Kidney tubule cell (primary cell): ENCODE measurements at regions not wholly inside any gene's neighbourhood (a gene's known extent, or its start where the extent isn't known, plus 50 kb on each side); places are given as distances from the start of the nearest gene placed in this dataset.
"Not testable (repeated sequence)": the region's sequence is repeated elsewhere in the genome, so short reads cannot be mapped to it uniquely, and the experiment has no call there.

Experiments used
- DNase-seq: peaks from one replicate; pipeline ENCODE4 v3.0.0-alpha.2; 2018; ENCODE audit warnings: low spot score

GRCh38 chr15:22240986-22241385 lies 160.7 kb downstream of the OR4M2 start:
- DNase-seq, result no peak

- DNase-seq, result no peak
Measured at GRCh38 chr15:22241451-22241850, 161.1 kb downstream of the OR4M2 start.

GRCh38 chr15:22242311-22242710 lies 162.0 kb downstream of the OR4M2 start:
- DNase-seq, result not testable (repeated sequence)

GRCh38 chr15:22243440-22244130 lies 163.3 kb downstream of the OR4M2 start:
- DNase-seq, result no peak

- DNase-seq, result not testable (repeated sequence)
Measured at GRCh38 chr15:22249511-22249910, 169.2 kb downstream of the OR4M2 start.

GRCh38 chr15:22250501-22251290 lies 170.4 kb downstream of the OR4M2 start:
- not testable (repeated sequence) for DNase-seq

GRCh38 chr15:22251422-22251821 lies 171.1 kb downstream of the OR4M2 start:
- DNase-seq, result no peak

GRCh38 chr15:22252047-22252446 lies 171.7 kb downstream of the OR4M2 start:
- DNase-seq, result not testable (repeated sequence)

GRCh38 chr15:22252521-22252920 lies 172.2 kb downstream of the OR4M2 start:
- not testable (repeated sequence) for DNase-seq

- not testable (repeated sequence) for DNase-seq
Measured at GRCh38 chr15:22253002-22253675, 172.8 kb downstream of the OR4M2 start.

GRCh38 chr15:22253676-22254408 lies 173.5 kb downstream of the OR4M2 start:
- no peak for DNase-seq

GRCh38 chr15:22254409-22255045 lies 174.2 kb downstream of the OR4M2 start:
- not testable (repeated sequence) for DNase-seq

GRCh38 chr15:22255606-22256005 lies 175.3 kb downstream of the OR4M2 start:
- not testable (repeated sequence) for DNase-seq

GRCh38 chr15:22256389-22257046 lies 176.2 kb downstream of the OR4M2 start:
- DNase-seq, result not testable (repeated sequence)

GRCh38 chr15:22257047-22258008 lies 177.0 kb downstream of the OR4M2 start:
- DNase-seq, result peak; percentile 55

- DNase-seq, result no peak
Measured at GRCh38 chr15:22258009-22258397, 177.7 kb downstream of the OR4M2 start.

- no peak for DNase-seq
Measured at GRCh38 chr15:22258398-22259150, 178.2 kb downstream of the OR4M2 start.

GRCh38 chr15:22259151-22259750 lies 178.9 kb downstream of the OR4M2 start:
- DNase-seq, result not testable (repeated sequence)
